Astrocyte of the cerebellum (primary cell): ENCODE measurements at regions not wholly inside any gene's neighbourhood (a gene's known extent, or its start where the extent isn't known, plus 50 kb on each side); places are given as distances from the start of the nearest gene placed in this dataset.

Source experiments
- DNase-seq: peaks from one replicate; pipeline ENCODE4 v3.0.0-alpha.2; 2011; ENCODE audit warnings: low read depth
- H3K4me3 ChIP-seq: 2 replicates; pipeline ENCODE4 v1.5.1; 2011; ENCODE audit warnings: mild to moderate bottlenecking, low read depth, low read length, moderate library complexity
- in situ Hi-C: cut with HindIII; loops from 2 replicates; pipeline ENCODE4 v1.10.0; 2017; ENCODE audit warnings: low sequenced_read_pairs
- TF ChIP-seq, protein P1 (sequence below): IDR thresholded peaks from 2 replicates; pipeline ENCODE4 v1.5.1; 2012; ENCODE audit warnings: low read length, low read depth, moderate library complexity, mild to moderate bottlenecking; ENCODE audit errors: missing control alignments

DNA sequence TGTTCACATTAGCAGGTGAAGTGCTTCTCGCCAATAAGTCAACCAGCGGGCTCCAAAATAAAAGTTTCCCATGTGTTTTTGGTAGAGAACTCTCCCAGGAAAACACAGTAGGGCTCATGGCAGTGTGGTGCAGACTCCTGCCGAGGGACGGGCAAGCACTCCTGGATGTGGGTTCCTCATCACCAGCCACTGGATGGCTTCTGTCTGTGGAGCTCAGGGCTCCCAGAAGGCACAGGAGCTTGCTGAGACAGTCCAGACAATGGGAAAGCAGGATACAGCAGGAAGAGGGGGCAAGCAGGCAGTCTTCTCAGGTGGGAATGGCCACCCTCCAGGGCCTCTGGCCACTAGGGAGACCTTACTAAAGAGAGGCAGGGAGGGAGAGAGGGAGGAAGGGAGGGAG lies 142.4 kb downstream of the HSD17B3 start:
- TF ChIP-seq, protein P1, sequence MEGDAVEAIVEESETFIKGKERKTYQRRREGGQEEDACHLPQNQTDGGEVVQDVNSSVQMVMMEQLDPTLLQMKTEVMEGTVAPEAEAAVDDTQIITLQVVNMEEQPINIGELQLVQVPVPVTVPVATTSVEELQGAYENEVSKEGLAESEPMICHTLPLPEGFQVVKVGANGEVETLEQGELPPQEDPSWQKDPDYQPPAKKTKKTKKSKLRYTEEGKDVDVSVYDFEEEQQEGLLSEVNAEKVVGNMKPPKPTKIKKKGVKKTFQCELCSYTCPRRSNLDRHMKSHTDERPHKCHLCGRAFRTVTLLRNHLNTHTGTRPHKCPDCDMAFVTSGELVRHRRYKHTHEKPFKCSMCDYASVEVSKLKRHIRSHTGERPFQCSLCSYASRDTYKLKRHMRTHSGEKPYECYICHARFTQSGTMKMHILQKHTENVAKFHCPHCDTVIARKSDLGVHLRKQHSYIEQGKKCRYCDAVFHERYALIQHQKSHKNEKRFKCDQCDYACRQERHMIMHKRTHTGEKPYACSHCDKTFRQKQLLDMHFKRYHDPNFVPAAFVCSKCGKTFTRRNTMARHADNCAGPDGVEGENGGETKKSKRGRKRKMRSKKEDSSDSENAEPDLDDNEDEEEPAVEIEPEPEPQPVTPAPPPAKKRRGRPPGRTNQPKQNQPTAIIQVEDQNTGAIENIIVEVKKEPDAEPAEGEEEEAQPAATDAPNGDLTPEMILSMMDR, result no peak
- in situ Hi-C loops, result no loop called here

DNA sequence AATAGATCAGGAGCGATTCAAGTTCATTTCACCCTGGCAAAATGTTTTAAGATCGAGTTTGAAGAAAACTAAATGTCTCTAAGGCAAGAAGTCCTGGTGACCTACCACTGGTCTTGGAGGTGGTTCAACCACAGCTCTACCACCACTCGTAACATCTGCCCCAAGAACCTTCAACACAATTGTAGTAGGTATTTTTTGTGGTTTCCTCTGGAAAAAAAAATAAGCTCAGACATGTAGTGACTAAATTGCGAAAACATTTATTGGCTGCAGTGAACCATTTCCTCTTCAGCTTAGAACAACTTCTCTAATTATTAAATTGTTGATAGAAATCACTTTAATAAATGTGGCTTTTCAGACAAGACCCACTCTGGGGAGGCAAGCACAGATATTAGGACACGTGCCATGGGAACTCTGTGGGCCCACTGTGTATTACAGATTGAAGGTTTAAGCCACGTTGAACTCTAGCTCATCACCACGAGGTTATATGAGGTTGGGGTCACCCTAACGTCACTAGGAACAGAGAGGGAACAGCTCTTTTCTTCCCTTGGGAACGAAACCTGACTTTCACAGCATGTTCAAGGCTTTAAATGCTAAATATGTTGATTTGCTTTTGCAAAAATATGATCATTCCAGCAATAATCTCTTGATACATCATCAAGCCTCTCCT lies 142.9 kb downstream of the HSD17B3 start:
- in situ Hi-C loops, result no loop called here
- TF ChIP-seq, protein P1, result no peak
- DNase-seq, result no peak

More for the DNA sequence above, 142.4 kb downstream of the HSD17B3 start:
- no peak for DNase-seq
- no peak overlapping the region for H3K4me3 ChIP-seq

DNA sequence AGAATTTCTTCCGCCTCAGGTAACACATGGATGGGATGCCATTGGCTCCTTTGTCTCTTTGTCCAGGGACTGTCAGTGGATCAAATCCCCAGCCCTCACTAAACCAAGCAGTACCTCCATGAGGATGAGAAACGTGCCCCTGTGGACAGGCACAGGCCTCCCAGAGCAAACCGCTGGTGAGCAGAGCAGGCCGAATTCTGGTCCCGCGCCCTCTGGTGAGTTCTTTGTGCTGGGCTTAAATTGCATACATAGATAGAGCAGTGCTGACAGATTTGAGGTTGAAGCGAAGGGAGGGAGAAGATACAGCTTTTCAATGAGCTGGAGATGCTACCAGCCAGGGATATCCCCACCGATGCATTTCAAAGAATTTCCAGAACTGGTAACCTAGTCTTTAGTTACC lies 143.8 kb downstream of the HSD17B3 start:
- no peak for DNase-seq
- no peak overlapping the region for H3K4me3 ChIP-seq
- TF ChIP-seq, protein P1, result no peak
- in situ Hi-C loops, result no loop called here

More for the DNA sequence above, 142.9 kb downstream of the HSD17B3 start:
- H3K4me3 ChIP-seq, result no peak overlapping the region

DNA sequence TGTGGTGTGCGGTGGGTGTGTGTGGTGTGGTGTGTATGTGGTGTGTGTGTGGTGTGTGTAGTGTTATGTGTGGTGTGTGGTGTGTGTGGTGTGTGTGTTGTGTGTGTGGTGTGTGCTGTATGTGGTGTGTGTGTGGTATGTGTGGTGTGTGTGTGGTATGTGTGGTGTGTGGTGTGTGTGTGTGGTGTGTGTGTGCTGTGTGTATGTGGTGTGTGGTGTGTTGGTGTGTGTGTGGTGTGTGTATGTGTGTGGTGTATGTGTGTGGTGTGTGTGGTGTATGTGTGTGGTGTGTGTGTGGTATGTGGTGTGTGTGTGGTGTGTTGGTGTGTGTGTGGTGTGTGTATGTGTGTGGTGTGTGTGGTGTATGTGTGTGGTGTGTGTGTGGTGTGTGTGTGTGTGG lies 144.3 kb downstream of the HSD17B3 start:
- no peak overlapping the region for H3K4me3 ChIP-seq
- no peak for DNase-seq
- in situ Hi-C loops, result no loop called here
- TF ChIP-seq, protein P1, result no peak

DNA sequence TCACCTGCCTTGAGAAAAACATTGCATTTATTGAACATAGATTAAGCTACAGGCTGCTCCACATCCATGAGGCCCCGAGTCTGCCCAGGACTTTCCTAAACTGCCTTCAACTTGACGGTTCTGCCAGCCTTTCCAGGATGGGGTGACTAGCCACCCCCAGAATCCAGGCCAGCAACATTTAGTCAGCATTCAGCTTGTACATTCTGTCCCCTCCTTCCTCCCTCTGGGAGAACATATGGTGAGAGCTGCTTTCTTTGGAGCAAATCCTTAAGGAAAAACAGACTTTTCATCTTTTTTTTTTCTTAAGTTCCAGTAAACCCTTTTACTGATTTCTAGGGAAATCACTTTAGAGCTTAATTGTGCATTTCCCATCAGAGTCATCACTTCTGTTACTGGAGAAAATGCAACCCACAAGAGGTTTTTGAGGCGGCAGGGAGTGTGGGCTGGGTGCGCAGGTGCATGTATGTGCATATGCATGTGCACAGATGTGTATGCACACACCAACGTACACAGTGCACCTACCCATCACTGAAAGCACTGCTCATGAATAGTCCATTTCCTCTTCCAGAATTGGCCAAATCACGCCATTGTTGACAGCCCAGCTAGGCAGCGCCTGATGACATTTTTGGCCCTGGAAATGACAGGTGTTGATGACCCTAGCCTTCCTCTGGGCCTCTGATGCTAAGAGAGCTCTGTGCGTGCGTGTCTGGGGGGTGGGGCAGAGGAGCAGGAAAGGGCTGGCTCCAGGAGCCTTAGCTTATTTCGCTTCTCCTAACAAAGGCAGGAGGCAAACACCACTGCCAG lies 145.6 kb downstream of the HSD17B3 start:
- in situ Hi-C loops, result no loop called here
- TF ChIP-seq, protein P1, result no peak
- DNase-seq, result no peak
- no peak overlapping the region for H3K4me3 ChIP-seq

DNA sequence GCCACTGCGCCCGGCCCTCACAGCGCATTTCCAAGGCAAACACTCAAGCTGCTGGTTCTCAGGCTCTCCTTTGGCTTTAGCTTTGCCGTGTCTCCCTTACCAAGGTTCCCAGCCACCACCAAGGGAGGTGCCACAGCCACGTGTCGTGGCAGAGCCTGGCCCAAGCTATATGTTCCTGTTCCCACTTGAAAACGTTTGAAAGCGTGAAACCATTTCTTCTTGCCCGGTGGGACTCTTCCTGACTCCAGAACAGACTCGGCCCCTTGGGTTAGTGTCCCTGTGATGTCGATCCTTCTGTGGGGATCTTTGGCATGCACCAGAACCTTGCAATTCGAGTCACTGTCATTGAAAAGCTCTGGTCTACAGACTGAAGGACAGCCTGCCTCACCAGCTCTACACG lies 147.9 kb downstream of the HSD17B3 start:
- H3K4me3 ChIP-seq, result no peak overlapping the region
- in situ Hi-C loops, result no loop called here
- TF ChIP-seq, protein P1, result no peak
- no peak for DNase-seq
